GM21576 (cell line): ENCODE measurements at regions not wholly inside any gene's neighbourhood (a gene's known extent, or its start where the extent isn't known, plus 50 kb on each side); places are given as distances from the start of the nearest gene placed in this dataset.

Source experiments
- ATAC-seq: cut with Tn5 transposase; IDR thresholded peaks from one replicate; pipeline ENCODE4 v1.9.1; 2021; ENCODE audit warnings: mild to moderate bottlenecking, moderate library complexity; ENCODE audit not compliant: unreplicated experiment

DNA sequence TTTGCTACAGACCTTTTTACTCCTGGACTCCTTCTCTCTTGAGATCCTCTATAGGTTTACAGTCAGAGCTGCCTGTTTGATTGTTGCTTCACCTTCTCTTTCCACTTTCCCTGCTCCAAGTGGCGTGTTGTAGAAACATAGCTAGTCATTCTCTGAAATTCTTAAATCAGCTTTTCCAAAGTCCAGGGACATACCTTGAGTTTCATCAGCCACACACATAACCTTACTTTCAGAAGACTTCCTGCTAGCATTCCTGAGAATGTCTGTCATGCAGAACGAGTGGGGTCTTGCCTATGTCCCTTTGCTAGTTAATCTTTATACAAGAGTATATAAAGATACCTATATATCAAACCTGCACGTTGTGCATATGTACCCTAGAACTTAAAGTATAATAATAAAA is 230.3 kb upstream of the ZNF462 start:
- no peak for ATAC-seq

DNA sequence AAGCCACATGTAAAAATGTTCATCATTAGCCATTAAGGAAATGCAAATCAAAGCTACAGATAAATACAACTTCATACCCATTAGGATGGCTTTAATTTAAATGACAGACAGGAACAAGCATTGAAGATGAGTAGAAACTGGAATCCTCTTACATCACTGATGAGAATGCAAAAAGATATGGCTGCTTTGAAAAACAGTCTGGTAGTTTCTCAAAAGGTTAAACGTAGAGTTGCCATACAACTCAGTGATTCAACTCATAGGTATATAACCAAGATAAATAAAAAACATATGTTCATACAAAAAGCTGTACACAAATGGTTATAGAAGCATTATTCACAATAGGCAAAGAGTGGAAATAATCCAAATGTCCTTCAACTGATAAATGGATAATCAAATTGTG is 228.8 kb upstream of the ZNF462 start:
- ATAC-seq = no peak

DNA sequence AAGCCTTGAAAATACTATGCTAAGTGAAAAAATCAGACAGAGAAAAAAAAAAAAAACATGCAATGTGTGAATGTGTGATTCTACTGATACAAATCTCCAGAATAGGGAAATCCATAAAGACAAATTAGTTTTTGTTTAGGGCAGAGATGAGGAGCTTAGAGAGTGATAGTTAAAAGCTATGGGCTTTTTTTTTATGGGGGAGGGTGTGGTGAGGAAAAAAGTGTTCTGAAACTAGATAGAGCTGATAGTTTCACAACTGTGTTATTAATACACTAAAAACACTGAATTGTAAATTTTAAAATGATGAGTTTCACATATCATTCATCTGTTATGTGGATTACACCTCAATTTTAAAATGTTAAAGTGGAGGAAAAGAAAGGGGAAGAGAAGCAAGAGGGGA is 228.3 kb upstream of the ZNF462 start:
- ATAC-seq = no peak

DNA sequence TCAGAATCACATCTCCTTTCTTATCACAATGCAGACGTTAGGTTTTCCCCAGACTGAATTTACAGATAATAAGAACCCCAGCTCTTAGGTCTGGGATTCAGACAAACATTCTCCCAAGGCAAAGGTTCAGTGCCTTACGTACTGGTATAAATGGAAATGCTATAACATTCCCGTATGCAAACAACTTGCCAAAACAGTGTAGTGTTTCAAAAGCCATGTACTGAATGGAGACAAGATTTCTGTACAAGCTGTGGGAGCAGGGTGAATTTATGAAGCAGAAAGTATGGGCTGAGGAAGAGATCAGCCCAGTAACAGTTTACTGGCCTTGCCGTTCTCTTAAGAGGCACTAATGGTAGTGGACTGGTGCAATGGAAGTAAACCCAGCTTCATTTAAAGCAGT is 225.5 kb upstream of the ZNF462 start:
- ATAC-seq = no peak

DNA sequence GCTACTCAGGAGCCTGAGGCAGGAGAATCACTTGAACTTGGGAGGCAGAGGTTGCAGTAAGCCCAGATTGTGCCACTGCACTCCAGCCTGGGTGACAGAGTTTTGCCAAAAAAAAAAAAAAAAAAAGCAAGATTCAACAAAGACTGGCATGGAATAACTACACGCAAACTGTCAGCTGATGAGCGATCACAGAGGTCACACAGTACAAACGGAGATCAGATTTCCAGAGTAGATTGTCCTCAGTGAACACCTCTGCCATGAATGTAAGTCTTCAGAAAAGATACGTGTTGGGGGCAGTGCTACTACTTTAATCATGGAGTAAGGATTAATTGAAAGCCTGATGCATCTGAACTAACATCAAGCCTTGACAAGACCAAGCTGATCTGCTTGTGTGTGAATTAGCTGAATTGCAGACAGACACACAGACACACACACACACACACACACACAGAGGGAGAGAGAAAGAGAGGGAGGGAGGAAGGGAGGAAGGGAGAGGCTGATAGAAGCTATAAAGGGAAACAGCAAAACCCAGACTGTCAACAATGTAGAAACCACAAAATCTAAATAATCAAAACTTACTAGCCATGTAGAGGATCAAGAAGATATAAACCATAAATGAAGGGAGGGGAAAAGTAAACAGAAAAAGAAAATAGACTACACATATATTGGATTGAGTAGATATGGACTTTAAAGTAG is 222.9 kb upstream of the ZNF462 start:
- no peak for ATAC-seq

DNA sequence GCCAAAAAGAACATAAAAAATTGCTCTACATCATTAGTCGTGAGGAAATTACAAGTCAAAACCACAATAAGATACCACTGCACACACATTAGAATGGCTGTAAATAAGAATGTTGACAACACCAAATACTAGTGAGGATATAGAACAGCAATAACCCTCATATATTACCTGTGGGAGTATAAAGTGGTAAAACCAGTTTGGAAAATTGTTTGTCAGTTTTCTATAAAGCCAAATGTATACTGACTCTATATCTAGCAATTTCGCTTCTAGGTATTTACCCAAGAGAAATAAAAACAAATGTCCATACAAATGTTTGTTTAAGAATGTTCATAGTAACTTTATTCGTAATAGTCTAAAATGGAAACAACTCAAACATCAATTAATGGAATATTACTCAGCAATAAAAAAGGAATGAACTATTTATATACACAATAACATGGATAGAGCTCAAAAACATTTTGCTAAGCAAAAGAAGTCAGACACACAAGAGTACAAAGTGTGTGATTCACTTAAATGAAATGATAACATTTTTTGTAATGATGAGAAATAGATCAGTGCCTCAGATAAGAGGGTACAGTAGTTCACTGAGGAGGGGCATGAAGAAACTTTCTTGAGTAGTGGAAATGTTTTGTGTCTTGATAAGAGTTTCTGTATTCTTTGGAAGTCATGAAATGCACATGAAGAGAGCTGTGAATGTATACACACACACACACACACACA is 219.6 kb upstream of the ZNF462 start:
- ATAC-seq = no peak

DNA sequence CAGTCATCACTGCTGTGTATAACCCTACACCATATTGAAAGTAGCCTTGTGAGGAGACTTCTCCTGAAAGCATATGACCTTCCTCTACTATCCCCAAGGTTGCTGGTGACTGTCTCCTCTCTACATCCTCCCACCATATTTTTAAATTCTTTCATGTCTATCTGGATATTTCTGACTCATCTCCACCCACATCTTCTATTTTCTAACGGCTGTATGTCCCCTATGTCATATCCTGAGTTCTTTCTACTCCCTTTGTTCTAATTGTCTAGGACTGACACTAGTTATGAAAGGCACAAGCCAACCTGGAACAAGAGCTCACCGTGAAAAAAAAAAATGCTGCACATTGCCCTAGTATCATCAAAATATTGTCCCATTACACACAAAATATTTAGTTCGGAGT is 218.3 kb upstream of the ZNF462 start:
- no peak for ATAC-seq

DNA sequence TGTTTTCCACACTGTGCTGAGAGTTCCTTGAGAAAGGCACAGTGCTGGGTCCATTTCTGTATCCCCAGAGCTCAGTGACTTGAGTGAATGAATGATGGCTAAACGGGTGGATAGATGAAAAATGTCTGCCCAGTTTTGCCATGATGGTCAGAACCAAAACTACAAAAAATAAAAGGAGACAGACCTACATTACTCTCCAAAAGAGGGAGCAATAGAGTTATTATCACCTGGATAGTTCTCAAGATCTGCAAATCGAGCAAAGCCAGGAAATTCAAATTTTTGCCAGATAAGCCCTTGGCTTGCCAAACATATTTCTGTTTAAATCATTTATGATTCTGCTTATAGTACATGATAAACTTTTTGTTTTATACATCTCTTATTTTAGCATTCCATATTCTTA is 214.2 kb upstream of the ZNF462 start:
- ATAC-seq = no peak

DNA sequence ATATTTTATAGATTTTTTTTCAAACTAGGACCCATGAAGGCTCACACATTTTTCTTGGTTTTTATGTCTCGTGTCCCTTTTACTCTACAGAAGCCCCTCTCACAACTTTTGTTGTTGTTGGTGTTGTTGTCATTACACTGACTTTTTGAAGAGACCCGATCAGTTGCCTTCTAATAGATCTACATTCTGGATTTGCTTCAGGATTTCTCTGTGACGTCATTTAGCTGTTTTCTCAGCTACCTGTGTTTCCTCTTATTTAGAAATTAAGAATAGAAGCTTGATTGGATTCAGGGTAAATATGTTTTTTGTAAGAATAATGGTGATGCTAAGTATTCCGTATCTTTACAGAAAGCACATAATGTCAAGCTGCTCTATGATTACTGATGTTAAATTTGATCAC is 213.3 kb upstream of the ZNF462 start:
- ATAC-seq = no peak

DNA sequence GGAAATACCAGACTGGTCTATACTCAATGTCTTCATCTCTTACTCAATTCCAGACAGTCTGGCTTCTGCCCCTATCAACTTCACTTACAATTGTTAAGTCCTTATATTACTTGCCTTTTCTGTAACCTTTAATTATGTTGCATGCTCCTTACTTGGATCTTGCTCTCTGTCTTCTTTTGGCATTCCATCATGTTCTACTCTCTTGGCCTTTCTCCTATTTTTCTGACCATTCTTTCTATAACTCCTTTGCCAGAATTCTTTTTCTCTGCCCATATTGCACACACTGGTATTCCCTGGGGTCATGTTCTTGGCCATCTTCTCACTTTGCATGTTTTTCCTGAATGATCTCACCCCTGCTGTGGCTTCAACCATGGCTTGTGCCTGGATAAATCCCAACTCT is 209.8 kb upstream of the ZNF462 start:
- ATAC-seq = no peak

DNA sequence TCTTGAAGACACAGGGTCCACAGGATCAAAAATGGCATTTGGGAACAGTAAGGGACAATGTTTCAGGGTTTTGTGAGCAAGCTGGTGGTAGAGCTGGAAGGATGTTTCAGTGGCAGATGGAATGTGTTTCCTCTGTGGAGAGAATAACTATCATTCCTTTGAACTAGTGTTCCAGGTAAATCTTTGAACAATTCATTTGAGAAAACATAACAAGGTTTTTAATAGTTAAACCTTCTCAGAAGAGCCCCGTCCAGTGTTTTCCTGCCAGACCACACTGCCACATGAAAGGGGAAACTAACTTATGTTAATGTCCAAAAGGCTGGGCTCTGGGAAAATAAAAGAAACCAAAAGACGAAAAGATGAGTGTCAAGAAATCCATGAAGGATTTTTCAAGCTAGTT is 207.0 kb upstream of the ZNF462 start:
- ATAC-seq = no peak

DNA sequence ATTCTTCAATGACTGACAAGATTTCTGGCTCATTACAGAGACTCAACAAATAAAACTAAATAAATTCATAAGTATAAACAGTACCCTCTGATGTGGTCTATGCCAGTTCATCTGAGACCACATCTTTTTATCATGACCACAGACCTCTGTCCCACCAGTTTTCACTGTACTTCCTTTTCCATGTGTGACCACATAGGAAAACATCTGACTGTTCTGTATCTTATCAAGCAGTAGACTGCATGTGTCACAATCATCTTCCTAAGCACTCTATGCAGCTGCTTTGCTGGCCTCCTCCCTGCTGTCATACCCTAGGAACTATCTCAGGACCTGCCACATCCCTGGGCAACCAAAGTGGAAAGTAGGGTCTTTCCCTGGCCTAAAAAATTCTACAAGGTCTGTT is 205.0 kb upstream of the ZNF462 start:
- ATAC-seq = no peak

DNA sequence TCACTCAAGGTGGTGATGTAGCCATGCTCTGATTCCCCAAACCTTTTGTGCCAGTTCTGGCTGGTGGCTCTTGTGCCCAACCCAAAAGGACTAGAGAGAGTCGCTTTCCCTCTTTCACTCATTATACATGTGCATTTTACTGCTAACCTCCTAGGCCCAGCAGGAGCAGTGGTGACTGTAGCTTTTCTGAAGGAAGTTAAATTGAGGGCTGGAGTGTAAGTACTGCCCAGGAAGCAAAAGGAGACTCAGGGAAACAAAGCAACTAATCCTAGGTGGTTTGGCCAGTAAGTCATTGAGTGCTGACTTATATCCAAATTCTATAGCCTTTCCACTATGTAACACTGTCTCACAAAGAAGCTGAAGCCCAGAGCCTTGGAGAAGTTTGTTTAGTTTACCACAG is 194.4 kb upstream of the ZNF462 start:
- no peak for ATAC-seq

DNA sequence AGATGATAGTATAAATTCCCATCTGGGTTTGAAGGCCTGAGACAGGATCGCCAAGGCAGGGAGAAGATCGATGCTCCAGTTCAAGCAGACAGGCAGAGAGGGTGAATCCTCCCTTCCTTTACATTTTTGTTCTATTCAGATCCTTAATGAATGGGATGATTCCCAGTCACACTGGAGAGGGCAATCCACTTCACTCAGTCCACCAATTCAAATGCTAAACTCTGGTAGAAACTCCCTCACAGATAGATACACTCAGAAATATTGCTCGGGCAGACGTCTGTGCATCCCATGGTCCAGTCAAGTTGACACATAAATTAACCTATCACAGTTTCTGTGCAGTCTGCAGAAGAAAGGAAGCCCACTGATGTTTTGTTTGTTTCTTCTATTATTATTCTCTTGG is 193.1 kb upstream of the ZNF462 start:
- ATAC-seq = no peak

DNA sequence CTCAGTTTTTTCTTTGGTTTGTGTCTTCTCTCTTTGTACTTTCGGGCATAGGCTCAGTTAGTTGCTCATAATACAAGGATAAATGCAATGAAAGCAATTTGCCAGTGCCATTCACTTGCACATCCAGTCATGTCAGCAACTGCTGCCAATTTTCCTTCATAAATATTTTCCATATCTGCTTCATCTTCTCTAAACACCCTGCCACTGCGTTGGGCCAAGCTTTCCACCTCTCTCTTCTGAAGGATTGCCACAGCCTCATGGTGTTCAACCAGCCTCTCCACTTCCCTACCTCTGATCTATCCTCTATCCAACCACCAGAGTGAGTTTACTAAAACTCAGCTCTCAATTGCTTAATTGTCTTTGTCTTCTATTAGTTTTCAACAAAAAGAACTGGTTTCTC is 192.5 kb upstream of the ZNF462 start:
- ATAC-seq = no peak

DNA sequence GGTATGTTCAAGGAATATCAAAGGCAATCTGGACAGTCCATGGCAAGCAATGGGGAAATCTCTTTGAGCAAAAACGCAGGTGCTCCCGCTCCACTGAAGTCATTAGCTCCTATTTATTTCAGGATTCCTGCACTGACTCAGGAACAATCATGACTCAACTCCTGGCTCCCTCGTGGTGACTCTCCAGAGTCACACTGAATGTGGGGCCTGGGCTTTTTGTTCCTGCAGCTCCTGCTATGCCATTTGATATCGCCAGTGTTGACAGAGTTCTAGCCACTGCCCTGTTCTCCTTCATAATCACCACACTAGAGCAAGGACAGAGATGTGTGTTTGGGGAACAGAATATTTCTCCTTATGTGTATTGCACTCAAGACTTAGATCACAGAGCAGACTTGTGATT is 187.2 kb upstream of the ZNF462 start:
- no peak for ATAC-seq

DNA sequence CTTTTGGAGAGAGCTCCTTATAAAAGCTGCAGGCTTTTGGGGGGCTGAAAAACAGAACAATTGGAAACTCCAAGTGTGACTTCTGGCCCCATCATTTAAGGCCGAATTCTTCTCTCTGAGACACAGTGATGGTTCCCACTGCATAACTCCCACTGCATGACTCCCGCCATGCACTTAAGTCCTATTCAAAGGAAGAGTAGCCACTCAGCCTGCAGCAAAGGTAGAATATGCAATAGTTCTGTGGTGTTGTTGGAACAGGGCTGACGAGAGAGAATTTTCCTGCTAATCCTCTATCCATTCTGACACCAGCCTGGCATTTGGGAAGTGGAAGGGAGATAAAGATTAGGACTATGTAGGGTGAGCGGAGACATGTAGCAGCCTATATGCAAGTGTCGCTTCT is 185.6 kb upstream of the ZNF462 start:
- no peak for ATAC-seq

DNA sequence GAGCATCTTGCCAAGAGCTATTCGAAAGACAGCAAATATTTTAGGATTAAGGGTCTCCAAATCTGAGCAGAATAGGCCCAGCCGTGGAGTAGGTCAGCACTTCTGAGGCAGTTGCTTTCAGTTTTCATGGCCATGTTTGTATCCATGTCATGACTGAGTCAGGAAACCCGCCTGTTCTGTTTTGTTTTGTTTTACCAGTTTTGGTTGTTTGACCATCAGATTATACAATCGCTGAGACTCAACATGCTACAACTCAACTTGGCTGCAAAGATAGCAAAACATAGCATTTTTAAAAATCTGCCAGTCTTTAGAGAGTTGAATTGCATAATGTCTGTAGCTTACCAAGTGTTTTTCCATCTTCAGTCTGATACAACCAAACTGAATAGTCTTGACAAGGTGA is 185.1 kb upstream of the ZNF462 start:
- no peak for ATAC-seq

DNA sequence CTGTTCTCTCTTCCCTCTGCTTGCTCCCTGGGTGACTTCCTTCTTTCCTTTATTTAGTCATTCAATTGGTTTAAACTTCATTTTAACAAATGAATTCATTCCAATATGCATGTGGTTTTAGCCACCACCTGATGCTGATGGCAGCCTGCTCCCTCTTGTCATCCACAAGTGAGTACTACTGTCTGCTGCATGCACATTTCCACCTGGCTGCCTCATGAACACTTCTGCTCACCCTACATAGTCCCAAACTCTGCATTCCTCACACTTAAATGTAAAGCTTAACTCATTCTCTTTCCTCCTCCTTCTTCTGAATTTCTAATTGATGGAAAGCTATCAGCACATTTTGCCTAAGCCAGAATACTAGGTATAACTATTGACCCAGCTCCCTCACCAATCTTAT is 184.7 kb upstream of the ZNF462 start:
- no peak for ATAC-seq

DNA sequence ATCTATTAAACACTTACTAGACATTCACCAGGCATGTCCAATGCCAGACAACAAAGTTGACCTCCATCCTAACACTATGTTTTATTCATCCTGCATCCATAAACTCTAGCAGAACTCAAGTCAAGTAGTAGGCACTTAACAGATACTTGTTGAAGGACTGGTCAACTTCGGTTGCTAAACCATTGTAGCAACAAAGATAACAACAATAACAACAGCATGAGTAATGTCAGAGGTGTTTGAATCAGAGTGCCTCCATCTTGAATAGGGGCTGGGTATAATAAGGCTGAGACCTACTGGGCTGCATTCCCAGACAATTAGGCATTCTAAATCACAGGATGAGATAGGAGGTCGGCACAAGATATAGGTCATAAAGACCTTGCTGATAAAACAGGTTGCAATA is 180.5 kb upstream of the ZNF462 start:
- no peak for ATAC-seq

DNA sequence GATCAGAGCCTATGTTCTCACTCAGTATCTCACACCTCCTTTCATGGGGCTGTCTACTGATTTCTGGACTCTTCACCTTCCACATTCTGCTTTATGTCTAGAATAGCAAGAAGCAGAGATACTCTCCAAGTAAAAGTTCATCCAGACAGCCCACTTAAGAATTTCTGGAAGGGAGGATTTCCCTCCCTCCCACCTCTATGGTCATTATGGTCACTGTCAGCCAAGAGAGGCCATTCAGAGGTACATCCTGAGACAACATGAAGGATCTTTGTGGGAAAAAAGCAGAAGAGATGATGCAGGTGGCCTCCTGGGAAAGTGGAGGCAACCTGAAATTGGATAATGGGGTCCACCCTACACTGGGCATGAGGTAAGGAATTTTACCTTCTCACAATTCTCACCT is 179.5 kb upstream of the ZNF462 start:
- no peak for ATAC-seq

DNA sequence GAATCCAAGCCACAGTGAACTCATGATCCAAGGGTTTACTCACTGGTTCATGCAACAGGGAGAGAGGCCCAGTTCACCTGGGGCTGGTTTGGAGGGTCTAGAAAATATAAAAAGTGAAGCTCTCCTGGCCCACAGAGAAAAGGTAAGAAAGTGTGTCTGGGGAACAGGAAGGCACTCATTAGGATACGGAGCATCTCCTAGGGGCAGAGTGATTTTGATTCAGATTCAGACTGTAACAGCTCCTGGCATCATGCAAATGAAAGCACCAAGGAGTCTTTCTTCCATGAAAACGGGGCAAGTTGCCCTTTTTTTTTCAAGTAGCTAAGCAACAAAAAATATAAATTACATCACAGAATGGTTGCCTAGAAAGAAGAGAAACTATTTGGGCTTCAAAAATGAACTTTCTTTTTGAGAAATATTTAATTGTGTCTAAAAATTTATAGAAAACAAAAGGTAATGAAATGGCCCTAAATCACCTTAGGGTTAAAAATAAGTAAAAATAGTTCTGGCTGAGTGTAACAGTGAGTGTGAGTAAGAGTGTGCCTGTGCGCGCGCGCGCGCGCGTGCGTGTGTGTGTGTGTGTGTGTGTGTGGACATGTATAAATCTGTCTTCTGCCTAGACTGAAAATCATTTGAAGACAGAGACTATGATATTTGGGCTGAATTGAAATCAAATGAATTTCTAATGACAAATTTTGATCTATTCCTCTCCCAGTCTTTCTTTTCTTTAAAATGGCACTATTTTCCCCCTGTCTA is 177.8 kb upstream of the ZNF462 start:
- no peak for ATAC-seq
